ENCODE measurements at regions not wholly inside any gene's neighbourhood (a gene's known extent, or its start where the extent isn't known, plus 50 kb on each side); places are given as distances from the start of the nearest gene placed in this dataset.

- no peaks in the 10 kb centered on the region for H3K36me3 ChIP-seq
- H3K27ac ChIP-seq = no peak overlapping the region
- H3K4me3 ChIP-seq = no peak overlapping the region
- H3K9me3 ChIP-seq = peaks cover 0 to 18% of the 10 kb centered on the region in 2 donors
- no peaks in the 10 kb centered on the region for H3K27me3 ChIP-seq
- no peak for TF ChIP-seq CTCF (IDR thresholded peaks at IDR 0.05)
- no peaks in the 10 kb centered on the region for H3K4me1 ChIP-seq
- no peak for DNase-seq (ENCODE audit: low spot score)
Observed at GRCh38 chr18:43435851-43436250, 158.6 kb upstream of the SYT4 start.

- H3K36me3 ChIP-seq = no peaks in the 10 kb centered on the region
- no peak for DNase-seq (ENCODE audit: low spot score)
- no peak for TF ChIP-seq CTCF (IDR thresholded peaks at IDR 0.05)
- H3K4me1 ChIP-seq = no peaks in the 10 kb centered on the region
- H3K9me3 ChIP-seq = peaks cover 0 to 18% of the 10 kb centered on the region in 2 donors
- no peak overlapping the region for H3K4me3 ChIP-seq
- H3K27me3 ChIP-seq = no peaks in the 10 kb centered on the region
- H3K27ac ChIP-seq = no peak overlapping the region
Observed at GRCh38 chr18:43442131-43442530, 164.8 kb upstream of the SYT4 start.

- no peak overlapping the region for H3K27ac ChIP-seq
- no peak for DNase-seq (ENCODE audit: low spot score)
- no peak for TF ChIP-seq CTCF (IDR thresholded peaks at IDR 0.05)
- no peak overlapping the region for H3K4me3 ChIP-seq
- no peaks in the 10 kb centered on the region for H3K36me3 ChIP-seq
- H3K9me3 ChIP-seq = peaks cover 0 to 18% of the 10 kb centered on the region in 2 donors
- H3K4me1 ChIP-seq = no peaks in the 10 kb centered on the region
- no peaks in the 10 kb centered on the region for H3K27me3 ChIP-seq
Observed at GRCh38 chr18:43442571-43442970, 165.3 kb upstream of the SYT4 start.

GRCh38 chr18:43465483-43465882, 188.2 kb upstream of the SYT4 start:
- peaks cover 8 to 14% of the 10 kb centered on the region in 2 donors for H3K9me3 ChIP-seq
- no peak overlapping the region for H3K27ac ChIP-seq
- no peak for DNase-seq (ENCODE audit: low spot score)
- TF ChIP-seq CTCF (IDR thresholded peaks at IDR 0.05) = no peak
- no peak overlapping the region for H3K4me3 ChIP-seq
- H3K27me3 ChIP-seq = no peaks in the 10 kb centered on the region
- H3K4me1 ChIP-seq = no peaks in the 10 kb centered on the region
- H3K36me3 ChIP-seq = no peaks in the 10 kb centered on the region

GRCh38 chr18:43471873-43472272, 194.6 kb upstream of the SYT4 start:
- no peaks in the 10 kb centered on the region for H3K9me3 ChIP-seq
- H3K27me3 ChIP-seq = no peaks in the 10 kb centered on the region
- DNase-seq (ENCODE audit: low spot score) = no peak

More at GRCh38 chr18:43471873-43472272, 194.6 kb upstream of the SYT4 start:
- no peak for TF ChIP-seq CTCF (IDR thresholded peaks at IDR 0.05)
- H3K36me3 ChIP-seq = no peaks in the 10 kb centered on the region
- H3K4me1 ChIP-seq = no peaks in the 10 kb centered on the region
- H3K27ac ChIP-seq = no peak overlapping the region
- H3K4me3 ChIP-seq = no peak overlapping the region

All from right atrium auricular region (tissue), 2 donors.